H1 (cell line): ENCODE measurements at regions not wholly inside any gene's neighbourhood (a gene's known extent, or its start where the extent isn't known, plus 50 kb on each side); places are given as distances from the start of the nearest gene placed in this dataset.

ENCODE experiments used
- CTCF ChIA-PET: fragments of 300-600 bp; sonication (Branson Sonifier 250); formaldehyde crosslinking; loops from one replicate; lab custom pipeline; 2021; ENCODE audit not compliant: partially characterized antibody; lab: Charles Lee
- POLR2A ChIA-PET: fragments of 300-600 bp; sonication (Branson Sonifier 250); formaldehyde crosslinking; loops from one replicate; lab custom pipeline; 2021; ENCODE audit warnings: inconsistent platforms; ENCODE audit not compliant: partially characterized antibody; lab: Charles Lee
- DNase-seq, 2 experiments: peaks; one replicate each; pipeline versions ENCODE4 v3.0.0 to v3.0.0-alpha.2; 2010 to 2022; ENCODE audit warnings: low spot score in 2 of 2, low read depth in 1 of 2, mixed read lengths in 1 of 2
- FAIRE-seq: peaks from 2 replicates; lab custom pipeline; 2011; peaks lifted over from hg19 to GRCh38; lab: Jason Lieb, UNC
- H2AFZ ChIP-seq: 2 replicates; pipeline ENCODE4 v1.8.1; 2012; ENCODE audit warnings: low read length, inconsistent platforms
- H2AK5ac ChIP-seq: 2 replicates; pipeline ENCODE4 v1.6.1; 2013; ENCODE audit warnings: low read depth, low read length
- H2BK120ac ChIP-seq: replicated peaks from 2 replicates; pipeline ENCODE3; 2013; ENCODE audit warnings: low read depth, low read length, inconsistent platforms
- H2BK12ac ChIP-seq: 2 replicates; pipeline ENCODE4 v1.6.1; 2013; ENCODE audit warnings: low read depth, low read length
- H2BK15ac ChIP-seq: 2 replicates; pipeline ENCODE4 v1.6.1; 2013; ENCODE audit warnings: low read length
- H2BK20ac ChIP-seq: 2 replicates; pipeline ENCODE4 v1.6.1; 2013; ENCODE audit warnings: low read length
- H2BK5ac ChIP-seq: 2 replicates; pipeline ENCODE4 v1.6.1; 2013; ENCODE audit warnings: low read depth, low read length
- H3K14ac ChIP-seq: 2 replicates; pipeline ENCODE4 v1.6.1; 2013; ENCODE audit warnings: inconsistent platforms; ENCODE audit not compliant: insufficient read length
- H3K18ac ChIP-seq: 2 replicates; pipeline ENCODE4 v1.6.1; 2013; ENCODE audit warnings: low read length; ENCODE audit errors: extremely low read depth
- H3K23ac ChIP-seq: 2 replicates; pipeline ENCODE4 v1.6.1; 2013; ENCODE audit warnings: inconsistent platforms; ENCODE audit not compliant: insufficient read length
- H3K23me2 ChIP-seq: 2 replicates; pipeline ENCODE4 v1.6.1; 2013; ENCODE audit warnings: low read depth, low read length
- H3K27ac ChIP-seq: 2 replicates; pipeline ENCODE4 v1.6.1; 2011; ENCODE audit warnings: low read depth, low read length, inconsistent platforms
- H3K27me3 ChIP-seq, 4 experiments: replicated peaks in 1 of 4; 1 replicate in 1 of 4; 2 replicates in 3 of 4; pipeline versions ENCODE4 v1.6.1 to v1.8.1; 2011 to 2013; ENCODE audit warnings: low read length in 3 of 4, mild to moderate bottlenecking in 3 of 4, inconsistent platforms in 2 of 4, mixed read lengths in 2 of 4, moderate library complexity in 1 of 4; ENCODE audit not compliant: control insufficient read depth in 3 of 4, insufficient read depth in 3 of 4; ENCODE audit errors: extremely low read depth in 1 of 4
- H3K36me3 ChIP-seq, 4 experiments: 2 replicates each; pipeline versions ENCODE4 v1.6.1 to v1.8.1; 2011 to 2013; ENCODE audit warnings: mild to moderate bottlenecking in 4 of 4, low read length in 3 of 4, moderate library complexity in 2 of 4, control low read depth in 1 of 4, inconsistent platforms in 1 of 4; ENCODE audit not compliant: insufficient read depth in 4 of 4, control insufficient read depth in 2 of 4
- H3K4ac ChIP-seq: replicated peaks from 2 replicates; pipeline ENCODE3; 2013; ENCODE audit warnings: low read length, low read depth, mixed read lengths, inconsistent platforms; ENCODE audit not compliant: insufficient read length
- H3K4me1 ChIP-seq, 4 experiments: replicated peaks in 1 of 4; 1 replicate in 1 of 4; 2 replicates in 3 of 4; pipeline versions ENCODE4 v1.6.1 to v1.8.1; 2011 to 2013; ENCODE audit warnings: low read length in 3 of 4, inconsistent platforms in 2 of 4, mixed read lengths in 1 of 4; ENCODE audit not compliant: insufficient read depth in 4 of 4, control insufficient read depth in 3 of 4
- H3K4me2 ChIP-seq, 2 experiments: 2 replicates each; pipeline versions ENCODE4 v1.6.1 to v1.8.1; 2011 to 2013; ENCODE audit warnings: low read depth in 2 of 2, low read length in 2 of 2, control low read depth in 1 of 2, inconsistent platforms in 1 of 2, mild to moderate bottlenecking in 1 of 2; ENCODE audit not compliant: insufficient read depth in 1 of 2
- H3K4me3 ChIP-seq, 4 experiments: fragments of 200-600, 300-600 bp in 1 of 4; sonication (generic), shearing (Covaris generic), sonication (Bioruptor Twin) in 1 of 4; 2 replicates each; pipeline versions ENCODE4 v1.5.1 to v1.8.1; 2011 to 2016; ENCODE audit warnings: low read length in 4 of 4, low read depth in 3 of 4, control low read depth in 2 of 4, inconsistent platforms in 2 of 4, mild to moderate bottlenecking in 2 of 4, mixed read lengths in 1 of 4, moderate library complexity in 1 of 4; ENCODE audit not compliant: insufficient read depth in 2 of 4; ENCODE audit errors: extremely low read depth in 1 of 4
- H3K56ac ChIP-seq: replicated peaks from 2 replicates; pipeline ENCODE3; 2013; ENCODE audit warnings: low read depth, mild to moderate bottlenecking, mixed read lengths, low read length, inconsistent platforms; ENCODE audit not compliant: insufficient read length
- H3K79me1 ChIP-seq: 2 replicates; pipeline ENCODE4 v1.6.1; 2013; ENCODE audit warnings: low read depth, low read length, control low read depth
- H3K79me2 ChIP-seq, 2 experiments: 2 replicates each; pipeline versions ENCODE4 v1.6.1 to v1.8.1; 2012 to 2013; ENCODE audit warnings: low read length in 2 of 2, mild to moderate bottlenecking in 2 of 2, inconsistent platforms in 1 of 2; ENCODE audit not compliant: insufficient read depth in 2 of 2, control insufficient read depth in 1 of 2
- H3K9ac ChIP-seq, 4 experiments: replicated peaks in 1 of 4; 1 replicate in 1 of 4; 2 replicates in 3 of 4; pipeline versions ENCODE4 v1.6.1 to v1.8.1; 2011 to 2013; ENCODE audit warnings: low read depth in 3 of 4, low read length in 3 of 4, control low read depth in 2 of 4, mild to moderate bottlenecking in 2 of 4, moderate library complexity in 2 of 4, inconsistent platforms in 1 of 4; ENCODE audit errors: extremely low read depth in 1 of 4
- H3K9me3 ChIP-seq, 2 experiments: 2 replicates each; pipeline versions ENCODE4 v1.6.1 to v1.8.1; 2012 to 2013; ENCODE audit warnings: mild to moderate bottlenecking in 2 of 2, moderate library complexity in 2 of 2, control low read depth in 1 of 2, inconsistent platforms in 1 of 2, low read depth in 1 of 2, low read length in 1 of 2, mixed read lengths in 1 of 2; ENCODE audit not compliant: insufficient read depth in 2 of 2
- H4K20me1 ChIP-seq, 2 experiments: replicated peaks in 1 of 2; 2 replicates each; pipeline versions ENCODE3 to v1.8.1; 2011 to 2013; ENCODE audit warnings: inconsistent platforms in 2 of 2, low read length in 2 of 2, mild to moderate bottlenecking in 1 of 2; ENCODE audit not compliant: insufficient read depth in 2 of 2, control insufficient read depth in 1 of 2
- H4K5ac ChIP-seq: 2 replicates; pipeline ENCODE4 v1.6.1; 2013; ENCODE audit warnings: low read length, low read depth, mixed read lengths, inconsistent platforms; ENCODE audit not compliant: insufficient read length
- H4K8ac ChIP-seq: 2 replicates; pipeline ENCODE4 v1.8.0; 2013; ENCODE audit warnings: mild to moderate bottlenecking, moderate library complexity, low read length, inconsistent platforms; ENCODE audit not compliant: insufficient read depth; ENCODE audit errors: extremely low read depth
- H4K91ac ChIP-seq: replicated peaks from 2 replicates; pipeline ENCODE3; 2013; ENCODE audit warnings: low read length, mixed read lengths, inconsistent platforms; ENCODE audit not compliant: insufficient read length
- CEBPB ChIP-seq: IDR thresholded peaks from 2 replicates; pipeline ENCODE4 v1.6.1; 2012; ENCODE audit warnings: low read depth, low read length
- FOSL1 ChIP-seq: IDR thresholded peaks from 2 replicates; pipeline ENCODE4 v1.6.1; 2011; ENCODE audit warnings: mild to moderate bottlenecking, low read depth, low read length, moderate library complexity; ENCODE audit not compliant: insufficient read depth
- GTF2F1 ChIP-seq: IDR thresholded peaks from 2 replicates; pipeline ENCODE4 v1.6.1; 2012; ENCODE audit warnings: low read depth, low read length, improper control_type of control experiment, borderline replicate concordance
- HDAC2 ChIP-seq, 2 experiments: fragments of 300-600 bp in 1 of 2; sonication (generic) in 1 of 2; IDR thresholded peaks; 2 replicates each; pipeline ENCODE4 v1.6.1; 2011 to 2012; ENCODE audit warnings: low read depth in 2 of 2, low read length in 2 of 2, mild to moderate bottlenecking in 2 of 2, moderate library complexity in 2 of 2, borderline replicate concordance in 1 of 2, inconsistent platforms in 1 of 2
- NRF1 ChIP-seq: IDR thresholded peaks from 2 replicates; pipeline ENCODE4 v1.6.1; 2011; ENCODE audit warnings: mild to moderate bottlenecking, low read depth, low read length, improper control_type of control experiment
- RAD21 ChIP-seq, 2 experiments: IDR thresholded peaks in 1 of 2; conservative IDR thresholded peaks in 1 of 2; 2 replicates each; pipeline ENCODE4 v1.6.1; 2011; ENCODE audit warnings: low read depth in 2 of 2, low read length in 2 of 2, improper control_type of control experiment in 1 of 2, inconsistent platforms in 1 of 2, mild to moderate bottlenecking in 1 of 2, moderate library complexity in 1 of 2
- TAF7 ChIP-seq: optimal IDR thresholded peaks from 2 replicates; pipeline ENCODE3; 2011; ENCODE audit warnings: low read depth, mild to moderate bottlenecking, inconsistent platforms, low read length, moderate library complexity, borderline replicate concordance
- WGBS, 2 experiments: shearing (Covaris generic) in 1 of 2; methylation state at CpG; one replicate each; pipeline versions ENCODE4 v1.1.6 to v1.1.7; 2013 to 2015; ENCODE audit warnings: low lambda C conversion rate in 2 of 2, mixed read lengths in 2 of 2, inconsistent platforms in 1 of 2, low coverage in 1 of 2, missing lambda C conversion rate in 1 of 2; ENCODE audit not compliant: insufficient replicate concordance in 2 of 2, insufficient coverage in 1 of 2, insufficient read length in 1 of 2; ENCODE audit errors: extremely low coverage in 1 of 2, missing lambda C conversion rate in 1 of 2; 5-methylcytosine and 5-hydroxymethylcytosine counted together
- TF ChIP-seq, protein P1 (sequence below): IDR thresholded peaks from 2 replicates; pipeline ENCODE4 v1.6.1; 2012; ENCODE audit warnings: inconsistent platforms
- TF ChIP-seq, protein P2 (sequence below): IDR thresholded peaks from 2 replicates; pipeline ENCODE4 v1.6.1; 2012; ENCODE audit warnings: inconsistent platforms

DNA sequence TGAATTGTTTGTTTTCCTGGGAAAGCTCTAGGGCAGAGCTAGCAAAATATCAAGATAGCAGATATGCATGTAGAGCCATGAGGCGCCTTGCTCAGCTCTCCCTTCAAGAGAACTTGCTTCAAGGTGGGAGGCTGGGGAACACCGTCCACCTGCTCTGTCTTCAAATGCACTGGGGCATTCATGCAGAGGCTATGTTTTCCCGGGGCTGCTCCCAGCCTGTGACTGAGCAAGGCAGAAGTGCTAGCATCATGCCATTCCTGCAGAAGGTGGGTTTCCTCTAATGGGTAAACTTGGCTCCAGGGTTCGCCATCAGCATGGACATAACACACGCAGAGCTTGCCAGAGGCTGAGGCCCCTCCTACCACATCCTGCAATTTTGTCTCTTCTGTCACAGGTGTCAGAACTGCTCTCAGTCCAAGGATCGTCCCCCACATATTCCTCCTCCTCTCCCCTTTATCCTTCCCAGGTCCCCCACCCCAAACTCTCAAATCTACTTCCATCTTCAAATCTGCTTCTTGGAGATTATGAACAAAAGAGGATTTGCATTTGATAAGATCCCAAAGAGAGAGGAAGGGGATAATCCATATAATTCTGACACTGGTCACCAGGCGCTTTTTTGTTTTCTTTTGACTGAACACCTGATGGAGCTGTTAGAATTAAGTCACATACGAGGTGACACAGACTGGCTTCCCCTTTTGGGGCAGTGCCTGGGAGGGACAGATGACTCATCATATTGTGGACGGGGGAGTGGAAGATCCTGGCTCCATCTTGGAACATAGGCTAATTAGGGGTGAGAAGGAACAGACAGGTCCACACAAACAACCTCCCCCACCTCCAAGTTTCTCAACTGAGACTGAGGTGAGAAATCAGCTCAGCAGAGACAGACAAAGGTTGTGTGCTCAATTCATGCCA lies 85.0 kb upstream of the TAF11L2 start:
- H2BK15ac ChIP-seq = no peak overlapping the region
- POLR2A ChIA-PET = interaction anchor here (1.4 kb wide), 1 partner anchor 12 kb away, joined by 8 read pairs; no protein-coding TSS in a partner anchor

More for the DNA sequence above, 85.0 kb upstream of the TAF11L2 start:
- Histone ChIP-seq H3K9me3 (no peaks in the 10 kb centered on the region), H3K23ac (no peak overlapping the region), H3K4me1 (peaks cover 0 to 2% (median 2%) of the 10 kb centered on the region in 4 experiments; a peak in 4 of 7 replicates), H4K20me1 (no peaks in the 10 kb centered on the region), H3K18ac (peak overlapping the region; percentile 17; the same call in 1 of the 2 replicates), H2BK20ac (no peak overlapping the region), H3K27me3 (peaks cover 0 to 3% (median under 1%) of the 10 kb centered on the region in 4 experiments; a peak in 1 of 7 replicates), H3K36me3 (no peaks in the 10 kb centered on the region), H3K27ac (no peak overlapping the region), H3K56ac (no peak overlapping the region), H3K14ac (no peak overlapping the region), H2AK5ac (no peak overlapping the region), H3K79me1 (no peaks in the 10 kb centered on the region), H2BK5ac (no peak overlapping the region), H3K23me2 (no peaks in the 10 kb centered on the region), H2BK12ac (0 out of 2 replicates have a peak overlapping the region, but pooled peaks have one; percentile 42), H4K8ac (no peak overlapping the region), H2AFZ (no peak overlapping the region), H3K9ac (no peak overlapping the region), H3K4ac (no peak overlapping the region), H4K91ac (no peak overlapping the region), H3K4me2 (no peak overlapping the region), H2BK120ac (no peak overlapping the region), H3K79me2 (no peaks in the 10 kb centered on the region), H3K4me3 (no peak overlapping the region), H4K5ac (no peak overlapping the region)
- TF ChIP-seq NRF1 (no peak), GTF2F1 (no peak), CEBPB (no peak), HDAC2 (IDR thresholded peaks at IDR 0.05; ENCODE audit: borderline replicate concordance in 1 of 2, low read depth in 2 of 2, low read length in 2 of 2) (no peak), RAD21 (IDR thresholded peaks at IDR 0.05 in 1 of 2, conservative IDR thresholded peaks at IDR 0.05 in 1 of 2; ENCODE audit: low read depth in 2 of 2, low read length in 2 of 2) (no peak), TAF7 (no peak), FOSL1 (no peak)
- TF ChIP-seq, protein P1, sequence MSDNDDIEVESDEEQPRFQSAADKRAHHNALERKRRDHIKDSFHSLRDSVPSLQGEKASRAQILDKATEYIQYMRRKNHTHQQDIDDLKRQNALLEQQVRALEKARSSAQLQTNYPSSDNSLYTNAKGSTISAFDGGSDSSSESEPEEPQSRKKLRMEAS = 0 out of 2 replicates have a peak, but pooled peaks have one; percentile 45
- TF ChIP-seq, protein P2, sequence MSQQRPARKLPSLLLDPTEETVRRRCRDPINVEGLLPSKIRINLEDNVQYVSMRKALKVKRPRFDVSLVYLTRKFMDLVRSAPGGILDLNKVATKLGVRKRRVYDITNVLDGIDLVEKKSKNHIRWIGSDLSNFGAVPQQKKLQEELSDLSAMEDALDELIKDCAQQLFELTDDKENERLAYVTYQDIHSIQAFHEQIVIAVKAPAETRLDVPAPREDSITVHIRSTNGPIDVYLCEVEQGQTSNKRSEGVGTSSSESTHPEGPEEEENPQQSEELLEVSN = peak; percentile 38; the same call in 1 of the 2 replicates
- DNase-seq (no peak), FAIRE-seq (no peak)
- 77% methylated on average over 9 of the region's 9 CpGs; no CpG with 5 or more reads in 1 of the 2 experiments for WGBS, 2 experiments
- CTCF ChIA-PET = interaction anchor here (0.8 to 1.6 kb wide), 3 partner anchors 9 to 891 kb away, joined by 3 to 5 read pairs (median 5); no protein-coding TSS in a partner anchor
